Left lung (tissue), 4 donors: ENCODE measurements at regions not wholly inside any gene's neighbourhood (a gene's known extent, or its start where the extent isn't known, plus 50 kb on each side); places are given as distances from the start of the nearest gene placed in this dataset.

Source experiments
- ATAC-seq: fragments of 200-7000 bp; cut with Tn5 transposase; one replicate; pipeline ENCODE4 v1.9.1; 2020; ENCODE audit warnings: moderate library complexity
- DNase-seq, 4 donors: peaks; one replicate each; pipeline ENCODE4 v3.0.0-alpha.2; 2013 to 2020
- H3K27ac ChIP-seq, 2 donors: fragments of 200-600 bp; sonication (generic) in 1 of 2; one replicate each; pipeline versions ENCODE4 v1.5.0 to v1.8.0; 2020 to 2021
- H3K27me3 ChIP-seq, 2 donors: fragments of 200-600 bp; sonication (generic) in 1 of 2; one replicate each; pipeline versions ENCODE4 v1.5.0 to v1.8.0; 2020 to 2021
- H3K36me3 ChIP-seq, 2 donors: fragments of 200-600 bp; sonication (generic) in 1 of 2; one replicate each; pipeline versions ENCODE4 v1.5.0 to v1.8.0; 2020 to 2021
- H3K4me1 ChIP-seq, 2 donors: fragments of 200-600 bp; one replicate each; pipeline ENCODE4 v1.8.0; 2021
- H3K4me3 ChIP-seq, 2 donors: fragments of 200-600 bp; sonication (generic) in 1 of 2; one replicate each; pipeline versions ENCODE4 v1.5.0 to v1.8.0; 2020 to 2021; ENCODE audit warnings: mild to moderate bottlenecking in 1 of 2
- H3K9me3 ChIP-seq, 2 donors: fragments of 200-600 bp; sonication (generic) in 1 of 2; one replicate each; pipeline versions ENCODE4 v1.5.0 to v1.8.0; 2020 to 2021
- intact Hi-C, 2 donors: fragments of 100-400 bp; cut with DNase I; formaldehyde crosslinking; loops; one replicate each; pipeline versions ENCODE4 v1.11.2 to v1.14.2; 2022
- TF ChIP-seq, protein P1 (sequence below), 2 donors: fragments of 200-600 bp; sonication (generic) in 1 of 2; IDR thresholded peaks; one replicate each; pipeline versions ENCODE4 v1.5.0 to v1.8.0; 2021; ENCODE audit warnings: antibody characterized with exemption in 2 of 2
- donor health status: DM: no; HTN: yes; CAD: no.
- donor health status: DM: no; HTN: no; CAD: no.

DNA sequence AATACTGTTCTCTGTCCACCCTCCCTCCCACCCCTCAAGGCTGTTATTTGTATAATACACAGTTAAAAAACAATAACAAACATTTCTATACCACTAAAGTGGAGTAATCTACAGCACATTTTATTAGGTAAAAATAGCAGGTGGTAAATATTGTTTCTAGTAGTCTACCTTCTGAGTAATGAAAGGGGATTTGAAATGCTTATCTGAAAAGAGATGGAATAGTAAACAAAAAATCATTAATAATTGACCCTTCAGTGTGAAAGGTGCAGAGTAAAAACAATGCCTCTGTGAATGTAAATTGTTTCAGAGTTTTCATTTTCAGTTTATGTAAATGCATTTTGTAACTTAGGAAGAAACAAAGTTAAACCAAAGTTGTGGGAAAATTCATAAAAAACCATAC, 321.2 kb downstream of the SLC16A7 start:
- Histone ChIP-seq H3K27me3 (no peaks in the 10 kb centered on the region), H3K9me3 (no peaks in the 10 kb centered on the region), H3K36me3 (no peaks in the 10 kb centered on the region), H3K4me1 (no peaks in the 10 kb centered on the region), H3K4me3 (no peak overlapping the region), H3K27ac (no peak overlapping the region)
- intact Hi-C loops = no loop called here
- TF ChIP-seq, protein P1, sequence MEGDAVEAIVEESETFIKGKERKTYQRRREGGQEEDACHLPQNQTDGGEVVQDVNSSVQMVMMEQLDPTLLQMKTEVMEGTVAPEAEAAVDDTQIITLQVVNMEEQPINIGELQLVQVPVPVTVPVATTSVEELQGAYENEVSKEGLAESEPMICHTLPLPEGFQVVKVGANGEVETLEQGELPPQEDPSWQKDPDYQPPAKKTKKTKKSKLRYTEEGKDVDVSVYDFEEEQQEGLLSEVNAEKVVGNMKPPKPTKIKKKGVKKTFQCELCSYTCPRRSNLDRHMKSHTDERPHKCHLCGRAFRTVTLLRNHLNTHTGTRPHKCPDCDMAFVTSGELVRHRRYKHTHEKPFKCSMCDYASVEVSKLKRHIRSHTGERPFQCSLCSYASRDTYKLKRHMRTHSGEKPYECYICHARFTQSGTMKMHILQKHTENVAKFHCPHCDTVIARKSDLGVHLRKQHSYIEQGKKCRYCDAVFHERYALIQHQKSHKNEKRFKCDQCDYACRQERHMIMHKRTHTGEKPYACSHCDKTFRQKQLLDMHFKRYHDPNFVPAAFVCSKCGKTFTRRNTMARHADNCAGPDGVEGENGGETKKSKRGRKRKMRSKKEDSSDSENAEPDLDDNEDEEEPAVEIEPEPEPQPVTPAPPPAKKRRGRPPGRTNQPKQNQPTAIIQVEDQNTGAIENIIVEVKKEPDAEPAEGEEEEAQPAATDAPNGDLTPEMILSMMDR (IDR thresholded peaks at IDR 0.05) = no peak
- no peak for ATAC-seq
- no peak for DNase-seq

DNA sequence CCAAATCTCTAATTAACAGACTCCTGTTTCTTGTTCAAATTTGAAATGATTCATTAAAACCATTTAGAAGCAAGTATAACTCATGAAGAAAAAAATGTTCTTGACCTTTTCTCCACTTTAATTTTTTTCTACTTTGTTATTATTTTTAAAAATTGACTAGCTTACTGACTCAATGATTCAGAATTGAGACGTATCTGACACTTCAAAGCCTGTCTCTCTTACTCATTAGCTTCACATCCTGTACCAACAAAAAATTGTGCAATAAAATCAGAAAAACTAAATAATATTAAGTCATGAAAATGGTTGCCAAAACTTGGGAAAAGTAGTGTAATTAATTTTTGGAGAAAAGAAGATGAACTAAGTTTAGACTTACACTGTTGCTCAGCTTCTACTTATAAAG, 331.2 kb downstream of the SLC16A7 start:
- H3K4me1 ChIP-seq = no peaks in the 10 kb centered on the region
- H3K4me3 ChIP-seq = no peak overlapping the region
- H3K27me3 ChIP-seq = no peaks in the 10 kb centered on the region
- TF ChIP-seq, protein P1 (IDR thresholded peaks at IDR 0.05) = no peak
- no peak overlapping the region for H3K27ac ChIP-seq
- ATAC-seq (no peak), DNase-seq (no peak)
- H3K9me3 ChIP-seq = peaks cover 0 to 23% of the 10 kb centered on the region in 2 donors
- intact Hi-C loops = no loop called here
- H3K36me3 ChIP-seq = no peaks in the 10 kb centered on the region

DNA sequence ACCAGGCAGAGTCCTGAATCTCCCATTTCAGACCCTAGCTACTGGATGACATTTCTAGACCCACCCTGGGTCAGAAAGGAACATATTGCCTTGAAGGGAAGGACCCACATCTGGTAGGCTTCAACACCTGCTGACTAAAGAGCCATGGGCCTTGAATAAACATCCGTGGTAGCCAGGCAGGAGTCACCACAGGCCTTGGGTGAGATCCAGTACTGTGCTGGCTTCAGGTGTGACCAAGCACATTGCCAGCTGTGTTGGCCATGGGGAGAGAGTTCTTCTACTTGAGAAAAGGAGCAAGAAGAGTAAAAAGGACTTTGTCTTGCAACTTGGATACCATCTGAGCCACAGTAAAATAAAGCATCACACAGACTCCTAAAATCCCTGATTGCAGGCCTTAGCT, 332.6 kb downstream of the SLC16A7 start:
- no peaks in the 10 kb centered on the region for H3K36me3 ChIP-seq
- no peaks in the 10 kb centered on the region for H3K4me1 ChIP-seq
- H3K27me3 ChIP-seq = no peaks in the 10 kb centered on the region
- H3K9me3 ChIP-seq = peaks cover 0 to 29% of the 10 kb centered on the region in 2 donors
- ATAC-seq (no peak), DNase-seq (peak in 1 of 4 donors; percentile 12)
- no peak overlapping the region for H3K27ac ChIP-seq
- intact Hi-C loops = no loop called here
- TF ChIP-seq, protein P1 (IDR thresholded peaks at IDR 0.05) = no peak
- H3K4me3 ChIP-seq = no peak overlapping the region

DNA sequence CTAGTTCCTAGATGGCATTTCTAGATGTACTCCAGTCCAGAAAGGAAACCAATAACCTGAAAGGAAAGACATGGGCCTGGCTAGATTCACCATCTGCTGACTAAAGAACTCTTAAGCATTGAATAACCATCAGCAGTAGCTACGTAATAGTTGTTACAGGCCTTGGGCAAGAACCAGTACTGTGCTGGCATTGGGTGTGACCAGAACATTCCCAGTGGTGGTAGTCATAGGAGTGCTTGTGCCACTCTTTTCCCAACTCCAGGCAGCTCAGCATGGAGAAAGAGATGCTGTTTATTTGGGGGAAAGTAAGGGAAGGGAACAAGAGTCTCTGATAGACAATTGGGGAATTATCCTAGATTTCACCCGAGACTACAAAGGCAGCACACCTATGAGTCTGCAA, 333.3 kb downstream of the SLC16A7 start:
- Histone ChIP-seq H3K4me3 (no peak overlapping the region), H3K27me3 (no peaks in the 10 kb centered on the region), H3K27ac (no peak overlapping the region), H3K9me3 (peaks cover 0 to 29% of the 10 kb centered on the region in 2 donors), H3K4me1 (no peaks in the 10 kb centered on the region), H3K36me3 (no peaks in the 10 kb centered on the region)
- ATAC-seq (peak; percentile 58), DNase-seq (no peak)
- TF ChIP-seq, protein P1 (IDR thresholded peaks at IDR 0.05) = no peak
- intact Hi-C loops = no loop called here

DNA sequence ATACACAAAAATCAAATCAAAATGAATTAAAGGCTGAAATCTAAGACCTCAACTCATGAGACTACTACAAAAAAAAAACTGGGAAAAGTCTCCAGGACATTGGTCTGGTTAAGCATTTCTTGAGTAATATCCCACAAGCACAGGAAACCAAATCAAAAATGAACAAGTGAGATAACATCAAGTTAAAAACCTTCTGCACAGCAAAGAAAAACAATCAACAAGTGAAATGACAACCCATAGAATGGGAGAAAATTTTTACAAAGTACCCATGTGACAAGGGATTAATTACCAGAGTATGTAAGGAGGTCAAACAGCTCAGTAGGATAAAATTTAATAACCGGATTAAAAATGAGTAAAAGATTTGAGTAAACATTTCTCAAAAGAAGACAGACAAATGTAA, 338.7 kb downstream of the SLC16A7 start:
- Histone ChIP-seq H3K9me3 (peaks cover 0 to 15% of the 10 kb centered on the region in 2 donors), H3K4me1 (no peaks in the 10 kb centered on the region), H3K4me3 (no peak overlapping the region), H3K27ac (no peak overlapping the region), H3K27me3 (no peaks in the 10 kb centered on the region), H3K36me3 (no peaks in the 10 kb centered on the region)
- DNase-seq (no peak), ATAC-seq (no peak)
- intact Hi-C loops = no loop called here
- TF ChIP-seq, protein P1 (IDR thresholded peaks at IDR 0.05) = no peak
